GM21367 (cell line): ENCODE measurements at regions not wholly inside any gene's neighbourhood (a gene's known extent, or its start where the extent isn't known, plus 50 kb on each side); places are given as distances from the start of the nearest gene placed in this dataset.
"Not testable (repeated sequence)": the region's sequence is repeated elsewhere in the genome, so short reads cannot be mapped to it uniquely, and the experiment has no call there.

Source experiments
- ATAC-seq: cut with Tn5 transposase; IDR thresholded peaks from one replicate; pipeline ENCODE4 v1.9.1; 2021; ENCODE audit not compliant: unreplicated experiment

GRCh38 chr4:106603471-106603870, 234.9 kb upstream of the GIMD1 start:
- no peak for ATAC-seq

GRCh38 chr4:106602711-106603110, 234.1 kb upstream of the GIMD1 start:
- ATAC-seq = no peak

GRCh38 chr4:106601519-106601918, 232.9 kb upstream of the GIMD1 start:
- no peak for ATAC-seq

GRCh38 chr4:106595906-106596305, 227.3 kb upstream of the GIMD1 start:
- ATAC-seq = no peak

GRCh38 chr4:106594291-106594952, 225.8 kb upstream of the GIMD1 start:
- ATAC-seq = no peak

- ATAC-seq = no peak
These were observed 220.3 kb upstream of the GIMD1 start for GRCh38 chr4:106588891-106589290.

GRCh38 chr4:106587558-106587957, 219.0 kb upstream of the GIMD1 start:
- no peak for ATAC-seq

GRCh38 chr4:106585915-106586349, 217.4 kb upstream of the GIMD1 start:
- no peak for ATAC-seq

- ATAC-seq = no peak
These were observed 215.9 kb upstream of the GIMD1 start for GRCh38 chr4:106584337-106584989.

- no peak for ATAC-seq
These were observed 215.0 kb upstream of the GIMD1 start for GRCh38 chr4:106583567-106583966.

- ATAC-seq = no peak
These were observed 214.5 kb upstream of the GIMD1 start for GRCh38 chr4:106583108-106583507.

- no peak for ATAC-seq
These were observed 213.5 kb upstream of the GIMD1 start for GRCh38 chr4:106582103-106582502.

- ATAC-seq = no peak
These were observed 210.7 kb upstream of the GIMD1 start for GRCh38 chr4:106579236-106579635.

- no peak for ATAC-seq
These were observed 200.8 kb upstream of the GIMD1 start for GRCh38 chr4:106569146-106570031.

GRCh38 chr4:106565727-106566126, 197.1 kb upstream of the GIMD1 start:
- no peak for ATAC-seq

- ATAC-seq = not testable (repeated sequence)
These were observed 195.1 kb upstream of the GIMD1 start for GRCh38 chr4:106563637-106564036.

- no peak for ATAC-seq
These were observed 183.1 kb upstream of the GIMD1 start for GRCh38 chr4:106551724-106552123.

GRCh38 chr4:106548446-106549044, 180.0 kb upstream of the GIMD1 start:
- no peak for ATAC-seq

- no peak for ATAC-seq
These were observed 177.8 kb upstream of the GIMD1 start for GRCh38 chr4:106546370-106546769.

- not testable (repeated sequence) for ATAC-seq
These were observed 174.0 kb upstream of the GIMD1 start for GRCh38 chr4:106542609-106543008.

- no peak for ATAC-seq
These were observed 172.7 kb upstream of the GIMD1 start for GRCh38 chr4:106541253-106541652.
